H1 (cell line): ENCODE measurements at regions not wholly inside any gene's neighbourhood (a gene's known extent, or its start where the extent isn't known, plus 50 kb on each side); places are given as distances from the start of the nearest gene placed in this dataset.

ENCODE experiments used
- CTCF ChIA-PET: fragments of 300-600 bp; sonication (Branson Sonifier 250); formaldehyde crosslinking; loops from one replicate; lab custom pipeline; 2021; ENCODE audit not compliant: partially characterized antibody; lab: Charles Lee
- POLR2A ChIA-PET: fragments of 300-600 bp; sonication (Branson Sonifier 250); formaldehyde crosslinking; loops from one replicate; lab custom pipeline; 2021; ENCODE audit warnings: inconsistent platforms; ENCODE audit not compliant: partially characterized antibody; lab: Charles Lee
- DNase-seq, 2 experiments: peaks; one replicate each; pipeline versions ENCODE4 v3.0.0 to v3.0.0-alpha.2; 2010 to 2022; ENCODE audit warnings: low spot score in 2 of 2, low read depth in 1 of 2, mixed read lengths in 1 of 2
- FAIRE-seq: peaks from 2 replicates; lab custom pipeline; 2011; peaks lifted over from hg19 to GRCh38; lab: Jason Lieb, UNC
- H2AFZ ChIP-seq: 2 replicates; pipeline ENCODE4 v1.8.1; 2012; ENCODE audit warnings: low read length, inconsistent platforms
- H2AK5ac ChIP-seq: 2 replicates; pipeline ENCODE4 v1.6.1; 2013; ENCODE audit warnings: low read depth, low read length
- H2BK120ac ChIP-seq: replicated peaks from 2 replicates; pipeline ENCODE3; 2013; ENCODE audit warnings: low read depth, low read length, inconsistent platforms
- H2BK12ac ChIP-seq: 2 replicates; pipeline ENCODE4 v1.6.1; 2013; ENCODE audit warnings: low read depth, low read length
- H2BK15ac ChIP-seq: 2 replicates; pipeline ENCODE4 v1.6.1; 2013; ENCODE audit warnings: low read length
- H2BK20ac ChIP-seq: 2 replicates; pipeline ENCODE4 v1.6.1; 2013; ENCODE audit warnings: low read length
- H2BK5ac ChIP-seq: 2 replicates; pipeline ENCODE4 v1.6.1; 2013; ENCODE audit warnings: low read depth, low read length
- H3K14ac ChIP-seq: 2 replicates; pipeline ENCODE4 v1.6.1; 2013; ENCODE audit warnings: inconsistent platforms; ENCODE audit not compliant: insufficient read length
- H3K18ac ChIP-seq: 2 replicates; pipeline ENCODE4 v1.6.1; 2013; ENCODE audit warnings: low read length; ENCODE audit errors: extremely low read depth
- H3K23ac ChIP-seq: 2 replicates; pipeline ENCODE4 v1.6.1; 2013; ENCODE audit warnings: inconsistent platforms; ENCODE audit not compliant: insufficient read length
- H3K23me2 ChIP-seq: 2 replicates; pipeline ENCODE4 v1.6.1; 2013; ENCODE audit warnings: low read depth, low read length
- H3K27ac ChIP-seq: 2 replicates; pipeline ENCODE4 v1.6.1; 2011; ENCODE audit warnings: low read depth, low read length, inconsistent platforms
- H3K27me3 ChIP-seq, 4 experiments: replicated peaks in 1 of 4; 1 replicate in 1 of 4; 2 replicates in 3 of 4; pipeline versions ENCODE4 v1.6.1 to v1.8.1; 2011 to 2013; ENCODE audit warnings: low read length in 3 of 4, mild to moderate bottlenecking in 3 of 4, inconsistent platforms in 2 of 4, mixed read lengths in 2 of 4, moderate library complexity in 1 of 4; ENCODE audit not compliant: control insufficient read depth in 3 of 4, insufficient read depth in 3 of 4; ENCODE audit errors: extremely low read depth in 1 of 4
- H3K36me3 ChIP-seq, 4 experiments: 2 replicates each; pipeline versions ENCODE4 v1.6.1 to v1.8.1; 2011 to 2013; ENCODE audit warnings: mild to moderate bottlenecking in 4 of 4, low read length in 3 of 4, moderate library complexity in 2 of 4, control low read depth in 1 of 4, inconsistent platforms in 1 of 4; ENCODE audit not compliant: insufficient read depth in 4 of 4, control insufficient read depth in 2 of 4
- H3K4ac ChIP-seq: replicated peaks from 2 replicates; pipeline ENCODE3; 2013; ENCODE audit warnings: low read length, low read depth, mixed read lengths, inconsistent platforms; ENCODE audit not compliant: insufficient read length
- H3K4me1 ChIP-seq, 4 experiments: replicated peaks in 1 of 4; 1 replicate in 1 of 4; 2 replicates in 3 of 4; pipeline versions ENCODE4 v1.6.1 to v1.8.1; 2011 to 2013; ENCODE audit warnings: low read length in 3 of 4, inconsistent platforms in 2 of 4, mixed read lengths in 1 of 4; ENCODE audit not compliant: insufficient read depth in 4 of 4, control insufficient read depth in 3 of 4
- H3K4me2 ChIP-seq, 2 experiments: 2 replicates each; pipeline versions ENCODE4 v1.6.1 to v1.8.1; 2011 to 2013; ENCODE audit warnings: low read depth in 2 of 2, low read length in 2 of 2, control low read depth in 1 of 2, inconsistent platforms in 1 of 2, mild to moderate bottlenecking in 1 of 2; ENCODE audit not compliant: insufficient read depth in 1 of 2
- H3K4me3 ChIP-seq, 4 experiments: fragments of 200-600, 300-600 bp in 1 of 4; sonication (generic), shearing (Covaris generic), sonication (Bioruptor Twin) in 1 of 4; 2 replicates each; pipeline versions ENCODE4 v1.5.1 to v1.8.1; 2011 to 2016; ENCODE audit warnings: low read length in 4 of 4, low read depth in 3 of 4, control low read depth in 2 of 4, inconsistent platforms in 2 of 4, mild to moderate bottlenecking in 2 of 4, mixed read lengths in 1 of 4, moderate library complexity in 1 of 4; ENCODE audit not compliant: insufficient read depth in 2 of 4; ENCODE audit errors: extremely low read depth in 1 of 4
- H3K56ac ChIP-seq: replicated peaks from 2 replicates; pipeline ENCODE3; 2013; ENCODE audit warnings: low read depth, mild to moderate bottlenecking, mixed read lengths, low read length, inconsistent platforms; ENCODE audit not compliant: insufficient read length
- H3K79me1 ChIP-seq: 2 replicates; pipeline ENCODE4 v1.6.1; 2013; ENCODE audit warnings: low read depth, low read length, control low read depth
- H3K79me2 ChIP-seq, 2 experiments: 2 replicates each; pipeline versions ENCODE4 v1.6.1 to v1.8.1; 2012 to 2013; ENCODE audit warnings: low read length in 2 of 2, mild to moderate bottlenecking in 2 of 2, inconsistent platforms in 1 of 2; ENCODE audit not compliant: insufficient read depth in 2 of 2, control insufficient read depth in 1 of 2
- H3K9ac ChIP-seq, 4 experiments: replicated peaks in 1 of 4; 1 replicate in 1 of 4; 2 replicates in 3 of 4; pipeline versions ENCODE4 v1.6.1 to v1.8.1; 2011 to 2013; ENCODE audit warnings: low read depth in 3 of 4, low read length in 3 of 4, control low read depth in 2 of 4, mild to moderate bottlenecking in 2 of 4, moderate library complexity in 2 of 4, inconsistent platforms in 1 of 4; ENCODE audit errors: extremely low read depth in 1 of 4
- H3K9me3 ChIP-seq, 2 experiments: 2 replicates each; pipeline versions ENCODE4 v1.6.1 to v1.8.1; 2012 to 2013; ENCODE audit warnings: mild to moderate bottlenecking in 2 of 2, moderate library complexity in 2 of 2, control low read depth in 1 of 2, inconsistent platforms in 1 of 2, low read depth in 1 of 2, low read length in 1 of 2, mixed read lengths in 1 of 2; ENCODE audit not compliant: insufficient read depth in 2 of 2
- H4K20me1 ChIP-seq, 2 experiments: replicated peaks in 1 of 2; 2 replicates each; pipeline versions ENCODE3 to v1.8.1; 2011 to 2013; ENCODE audit warnings: inconsistent platforms in 2 of 2, low read length in 2 of 2, mild to moderate bottlenecking in 1 of 2; ENCODE audit not compliant: insufficient read depth in 2 of 2, control insufficient read depth in 1 of 2
- H4K5ac ChIP-seq: 2 replicates; pipeline ENCODE4 v1.6.1; 2013; ENCODE audit warnings: low read length, low read depth, mixed read lengths, inconsistent platforms; ENCODE audit not compliant: insufficient read length
- H4K8ac ChIP-seq: 2 replicates; pipeline ENCODE4 v1.8.0; 2013; ENCODE audit warnings: mild to moderate bottlenecking, moderate library complexity, low read length, inconsistent platforms; ENCODE audit not compliant: insufficient read depth; ENCODE audit errors: extremely low read depth
- H4K91ac ChIP-seq: replicated peaks from 2 replicates; pipeline ENCODE3; 2013; ENCODE audit warnings: low read length, mixed read lengths, inconsistent platforms; ENCODE audit not compliant: insufficient read length
- ASH2L ChIP-seq: fragments of 200-600, 300-600 bp; sonication (generic); IDR thresholded peaks from one replicate; pipeline ENCODE4 v1.7.1; 2017; ENCODE audit warnings: low read length
- CREB1 ChIP-seq: IDR thresholded peaks from 2 replicates; pipeline ENCODE4 v1.6.1; 2012; ENCODE audit warnings: inconsistent platforms
- CTBP2 ChIP-seq: IDR thresholded peaks from 2 replicates; pipeline ENCODE4 v1.7.0; 2011; ENCODE audit warnings: borderline replicate concordance, mild to moderate bottlenecking, moderate library complexity, mixed read lengths, low read length; ENCODE audit not compliant: insufficient read depth, insufficient read length
- CTCF ChIP-seq, 3 experiments: IDR thresholded peaks; 1 replicate in 2 of 3; 2 replicates in 1 of 3; pipeline versions ENCODE4 v1.5.1 to v1.6.1; 2011; ENCODE audit warnings: low read length in 3 of 3, mild to moderate bottlenecking in 3 of 3, inconsistent platforms in 2 of 3, low read depth in 1 of 3, moderate library complexity in 1 of 3; ENCODE audit not compliant: insufficient read depth in 1 of 3; ENCODE audit errors: control extremely low read depth in 1 of 3
- RBBP5 ChIP-seq: IDR thresholded peaks from 2 replicates; pipeline ENCODE4 v1.7.1; 2012; ENCODE audit warnings: low read depth, mild to moderate bottlenecking, inconsistent platforms, low read length, moderate library complexity, borderline replicate concordance
- SIN3A ChIP-seq, 2 experiments: IDR thresholded peaks in 1 of 2; conservative IDR thresholded peaks in 1 of 2; 2 replicates each; pipeline ENCODE4 v1.6.1; 2011 to 2012; ENCODE audit warnings: low read length in 2 of 2, improper control_type of control experiment in 1 of 2, low read depth in 1 of 2, mild to moderate bottlenecking in 1 of 2
- SP2 ChIP-seq: IDR thresholded peaks from 2 replicates; pipeline ENCODE4 v1.6.1; 2012; ENCODE audit warnings: mild to moderate bottlenecking, low read length, inconsistent platforms
- SRF ChIP-seq: IDR thresholded peaks from 2 replicates; pipeline ENCODE4 v1.6.1; 2011; ENCODE audit warnings: mild to moderate bottlenecking, low read depth, low read length, moderate library complexity
- TAF7 ChIP-seq: optimal IDR thresholded peaks from 2 replicates; pipeline ENCODE3; 2011; ENCODE audit warnings: low read depth, mild to moderate bottlenecking, inconsistent platforms, low read length, moderate library complexity, borderline replicate concordance
- YY1 ChIP-seq: IDR thresholded peaks from 2 replicates; pipeline ENCODE4 v1.6.1; 2011; ENCODE audit warnings: low read depth, mild to moderate bottlenecking, low read length
- WGBS, 2 experiments: shearing (Covaris generic) in 1 of 2; methylation state at CpG; one replicate each; pipeline versions ENCODE4 v1.1.6 to v1.1.7; 2013 to 2015; ENCODE audit warnings: low lambda C conversion rate in 2 of 2, mixed read lengths in 2 of 2, inconsistent platforms in 1 of 2, low coverage in 1 of 2, missing lambda C conversion rate in 1 of 2; ENCODE audit not compliant: insufficient replicate concordance in 2 of 2, insufficient coverage in 1 of 2, insufficient read length in 1 of 2; ENCODE audit errors: extremely low coverage in 1 of 2, missing lambda C conversion rate in 1 of 2; 5-methylcytosine and 5-hydroxymethylcytosine counted together
- TF ChIP-seq, protein P1 (sequence below): IDR thresholded peaks from 2 replicates; pipeline ENCODE4 v1.6.1; 2012; ENCODE audit warnings: low read length, inconsistent platforms

- Histone ChIP-seq H3K79me1 (no peaks in the 10 kb centered on the region), H3K4me3 (no peak overlapping the region), H3K9me3 (no peaks in the 10 kb centered on the region), H3K56ac (no peak overlapping the region), H4K91ac (no peak overlapping the region), H3K18ac (no peak overlapping the region), H3K36me3 (no peaks in the 10 kb centered on the region), H4K8ac (no peak overlapping the region), H4K5ac (no peak overlapping the region), H3K23ac (no peak overlapping the region), H3K23me2 (no peaks in the 10 kb centered on the region), H3K27ac (no peak overlapping the region), H3K79me2 (no peaks in the 10 kb centered on the region), H2BK15ac (no peak overlapping the region), H2AK5ac (no peak overlapping the region), H2AFZ (no peak overlapping the region), H3K4ac (no peak overlapping the region), H3K27me3 (no peaks in the 10 kb centered on the region), H3K9ac (no peak overlapping the region), H3K14ac (no peak overlapping the region), H2BK20ac (no peak overlapping the region), H3K4me1 (no peaks in the 10 kb centered on the region), H2BK5ac (no peak overlapping the region), H2BK120ac (no peak overlapping the region), H4K20me1 (no peaks in the 10 kb centered on the region), H2BK12ac (no peak overlapping the region), H3K4me2 (no peak overlapping the region)
- ChIA-PET CTCF (interaction anchor here (0.8 to 1.0 kb wide), 2 partner anchors 245 to 335 kb away, joined by 3 read pairs; partner anchors contain the start of gene OLFML3), POLR2A (no interaction called here)
- no peak for DNase-seq
- no peak for FAIRE-seq
- TF ChIP-seq, protein P1, sequence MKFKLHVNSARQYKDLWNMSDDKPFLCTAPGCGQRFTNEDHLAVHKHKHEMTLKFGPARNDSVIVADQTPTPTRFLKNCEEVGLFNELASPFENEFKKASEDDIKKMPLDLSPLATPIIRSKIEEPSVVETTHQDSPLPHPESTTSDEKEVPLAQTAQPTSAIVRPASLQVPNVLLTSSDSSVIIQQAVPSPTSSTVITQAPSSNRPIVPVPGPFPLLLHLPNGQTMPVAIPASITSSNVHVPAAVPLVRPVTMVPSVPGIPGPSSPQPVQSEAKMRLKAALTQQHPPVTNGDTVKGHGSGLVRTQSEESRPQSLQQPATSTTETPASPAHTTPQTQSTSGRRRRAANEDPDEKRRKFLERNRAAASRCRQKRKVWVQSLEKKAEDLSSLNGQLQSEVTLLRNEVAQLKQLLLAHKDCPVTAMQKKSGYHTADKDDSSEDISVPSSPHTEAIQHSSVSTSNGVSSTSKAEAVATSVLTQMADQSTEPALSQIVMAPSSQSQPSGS, result no peak
- TF ChIP-seq ASH2L, result no peak
- TF ChIP-seq TAF7, result no peak
- no peak for TF ChIP-seq SIN3A (conservative IDR thresholded peaks at IDR 0.05 in 1 of 2, IDR thresholded peaks at IDR 0.05 in 1 of 2; ENCODE audit: low read depth in 1 of 2, low read length in 2 of 2)
- no peak for TF ChIP-seq CREB1
- no peak for TF ChIP-seq YY1
- no peak for TF ChIP-seq CTCF (IDR thresholded peaks at IDR 0.05; ENCODE audit: control extremely low read depth in 1 of 3, insufficient read depth in 1 of 3, low read depth in 1 of 3, low read length in 3 of 3)
- TF ChIP-seq RBBP5, result no peak
- no peak for TF ChIP-seq SP2
- no peak for TF ChIP-seq SRF
- no peak for TF ChIP-seq CTBP2
- WGBS, 2 experiments, result 85% methylated on average over 3 of the region's 3 CpGs; no CpG with 5 or more reads in 1 of the 2 experiments
Observed at GRCh38 chr1:114314576-114314975, 160.9 kb upstream of the SYT6 start.
